B cell (primary cell): ENCODE measurements at regions not wholly inside any gene's neighbourhood (a gene's known extent, or its start where the extent isn't known, plus 50 kb on each side); places are given as distances from the start of the nearest gene placed in this dataset.
"Not testable (repeated sequence)": the region's sequence is repeated elsewhere in the genome, so short reads cannot be mapped to it uniquely, and the experiment has no call there.

Experiments
- ATAC-seq: fragments of 200-7000 bp; cut with Tn5 transposase; one replicate; pipeline ENCODE4 v1.10.0; 2021; ENCODE audit warnings: low read depth, mild to moderate bottlenecking, moderate number of reproducible peaks, moderate library complexity
- CTCF ChIA-PET: fragments of 350-600 bp; sonication (Branson Sonifier 250); formaldehyde crosslinking; loops from one replicate; lab custom pipeline; 2021; ENCODE audit warnings: antibody characterized with exemption, inconsistent platforms; lab: Charles Lee
- POLR2A ChIA-PET: fragments of 350-600 bp; sonication (Branson Sonifier 250); formaldehyde crosslinking; loops from one replicate; lab custom pipeline; 2021; ENCODE audit warnings: antibody characterized with exemption; lab: Charles Lee
- DNase-seq: peaks from one replicate; pipeline ENCODE4 v3.0.0; 2013
- H2AFZ ChIP-seq: 2 replicates; pipeline ENCODE4 v1.6.1; 2012; ENCODE audit warnings: mild to moderate bottlenecking, low read depth, low read length; ENCODE audit not compliant: insufficient read depth, poor library complexity, severe bottlenecking
- H3K27ac ChIP-seq, 2 donors: 1 replicate in 1 of 2; 2 replicates in 1 of 2; pipeline ENCODE4 v1.5.1; 2012 to 2013; ENCODE audit warnings: low read length in 2 of 2, mild to moderate bottlenecking in 2 of 2, moderate library complexity in 1 of 2
- H3K27me3 ChIP-seq, 4 experiments: fragments of 200-600 bp in 1 of 4; sonication (generic) in 1 of 4; replicated peaks in 1 of 4; 1 replicate in 2 of 4; 2 replicates in 2 of 4; pipeline versions ENCODE4 v1.6.1 to v1.7.0; 2013 to 2016; ENCODE audit warnings: low read length in 3 of 4, mild to moderate bottlenecking in 2 of 4, mixed read lengths in 1 of 4, moderate library complexity in 1 of 4; ENCODE audit not compliant: insufficient read depth in 4 of 4, control insufficient read depth in 3 of 4; ENCODE audit errors: control extremely low read depth in 1 of 4
- H3K36me3 ChIP-seq, 2 experiments: replicated peaks in 1 of 2; 1 replicate in 1 of 2; 2 replicates in 1 of 2; pipeline versions ENCODE4 v1.6.1 to v1.7.1; 2013; ENCODE audit warnings: low read length in 1 of 2; ENCODE audit not compliant: insufficient read depth in 2 of 2, control insufficient read depth in 1 of 2; ENCODE audit errors: control extremely low read depth in 1 of 2, extremely low read depth in 1 of 2
- H3K4me1 ChIP-seq, 2 donors: fragments of 200-600 bp in 1 of 2; sonication (generic) in 1 of 2; 1 replicate in 1 of 2; 2 replicates in 1 of 2; pipeline versions ENCODE4 v1.5.1 to v1.6.1; 2013 to 2017; ENCODE audit warnings: low read length in 2 of 2; ENCODE audit not compliant: control insufficient read depth in 2 of 2, insufficient read depth in 2 of 2
- H3K4me2 ChIP-seq: replicated peaks from 2 replicates; pipeline ENCODE3; 2012; ENCODE audit warnings: mild to moderate bottlenecking, low read depth, low read length; ENCODE audit not compliant: poor library complexity, severe bottlenecking
- H3K4me3 ChIP-seq, 5 experiments: fragments of 200-600 bp in 1 of 5; sonication (generic) in 1 of 5; 1 replicate in 3 of 5; 2 replicates in 2 of 5; pipeline versions ENCODE4 v1.5.1 to v1.7.0; 2011 to 2016; ENCODE audit warnings: low read length in 4 of 5, mild to moderate bottlenecking in 4 of 5, low read depth in 2 of 5, control low read depth in 1 of 5, moderate library complexity in 1 of 5; ENCODE audit not compliant: insufficient read depth in 1 of 5; ENCODE audit errors: control extremely low read depth in 1 of 5, extremely low read depth in 1 of 5
- H3K79me2 ChIP-seq: fragments of 200-600 bp; sonication (generic); one replicate; pipeline ENCODE4 v1.6.0; 2016; ENCODE audit warnings: low read length; ENCODE audit not compliant: control insufficient read depth, insufficient read depth
- H3K9ac ChIP-seq: fragments of 200-600 bp; sonication (generic); 2 replicates; pipeline ENCODE4 v1.6.1; 2017; ENCODE audit warnings: mild to moderate bottlenecking, low read length, moderate library complexity
- H3K9me3 ChIP-seq, 3 donors: one replicate each; pipeline versions ENCODE4 v1.6.1 to v1.7.1; 2013; ENCODE audit warnings: low read length in 2 of 3; ENCODE audit not compliant: control insufficient read depth in 2 of 3, insufficient read depth in 1 of 3; ENCODE audit errors: control extremely low read depth in 1 of 3
- H4K20me1 ChIP-seq: 2 replicates; pipeline ENCODE4 v1.6.0; 2012; ENCODE audit warnings: mild to moderate bottlenecking, low read length; ENCODE audit not compliant: insufficient read depth, control insufficient read depth, poor library complexity, severe bottlenecking
- H3K27ac Mint-ChIP-seq: one replicate; pipeline ENCODE4 v1.8.0; 2021; ENCODE audit warnings: mixed read lengths
- H3K27me3 Mint-ChIP-seq: one replicate; pipeline ENCODE4 v1.8.0; 2021; ENCODE audit warnings: mixed read lengths
- H3K4me1 Mint-ChIP-seq: one replicate; pipeline ENCODE4 v1.8.0; 2021; ENCODE audit warnings: mixed read lengths
- H3K4me3 Mint-ChIP-seq: one replicate; pipeline ENCODE4 v1.8.0; 2021; ENCODE audit warnings: mixed read lengths
- H3K9me3 Mint-ChIP-seq: one replicate; pipeline ENCODE4 v1.8.0; 2022; ENCODE audit warnings: mixed read lengths; ENCODE audit not compliant: insufficient read depth
- EZH2 ChIP-seq: IDR thresholded peaks from 2 replicates; pipeline ENCODE4 v1.6.1; 2012; ENCODE audit warnings: borderline replicate concordance, low read depth, mild to moderate bottlenecking, moderate library complexity, low read length; ENCODE audit not compliant: insufficient read depth, poor library complexity, severe bottlenecking
- WGBS: methylation state at CpG from one replicate; pipeline ENCODE4 v1.1.5; 2013; ENCODE audit warnings: missing lambda C conversion rate; ENCODE audit not compliant: insufficient coverage; 5-methylcytosine and 5-hydroxymethylcytosine counted together
- intact Hi-C: fragments of 100-400 bp; cut with micrococcal nuclease; formaldehyde crosslinking; loops from one replicate; pipeline ENCODE4 v1.10.0; 2022
- TF ChIP-seq, protein P1 (sequence below): fragments of 200-600 bp; IDR thresholded peaks from one replicate; pipeline ENCODE4 v1.8.0; 2022; ENCODE audit warnings: antibody characterized with exemption, mild to moderate bottlenecking

DNA sequence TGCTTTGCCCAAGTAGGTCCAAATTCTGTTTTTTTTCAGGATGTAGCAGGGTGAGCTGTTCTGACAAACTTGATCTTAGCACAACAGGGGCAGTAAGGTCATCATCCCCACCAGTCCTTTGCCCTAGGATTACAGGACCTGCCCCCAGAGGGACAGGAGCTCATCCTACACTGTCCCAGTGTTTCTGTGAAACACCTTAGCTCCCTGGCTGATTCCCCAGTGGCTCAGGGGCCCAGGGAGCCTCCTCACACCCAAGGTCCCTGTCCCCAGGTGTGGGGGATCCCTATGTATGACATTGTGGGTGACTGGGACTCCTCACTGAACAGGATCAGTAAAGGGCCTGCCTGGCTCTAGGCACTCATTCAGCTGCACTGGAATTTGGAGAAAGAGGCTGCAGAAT lies 191.2 kb downstream of the ANKRD30B start:
- H3K27ac ChIP-seq, result no peak overlapping the region
- TF ChIP-seq, protein P1, sequence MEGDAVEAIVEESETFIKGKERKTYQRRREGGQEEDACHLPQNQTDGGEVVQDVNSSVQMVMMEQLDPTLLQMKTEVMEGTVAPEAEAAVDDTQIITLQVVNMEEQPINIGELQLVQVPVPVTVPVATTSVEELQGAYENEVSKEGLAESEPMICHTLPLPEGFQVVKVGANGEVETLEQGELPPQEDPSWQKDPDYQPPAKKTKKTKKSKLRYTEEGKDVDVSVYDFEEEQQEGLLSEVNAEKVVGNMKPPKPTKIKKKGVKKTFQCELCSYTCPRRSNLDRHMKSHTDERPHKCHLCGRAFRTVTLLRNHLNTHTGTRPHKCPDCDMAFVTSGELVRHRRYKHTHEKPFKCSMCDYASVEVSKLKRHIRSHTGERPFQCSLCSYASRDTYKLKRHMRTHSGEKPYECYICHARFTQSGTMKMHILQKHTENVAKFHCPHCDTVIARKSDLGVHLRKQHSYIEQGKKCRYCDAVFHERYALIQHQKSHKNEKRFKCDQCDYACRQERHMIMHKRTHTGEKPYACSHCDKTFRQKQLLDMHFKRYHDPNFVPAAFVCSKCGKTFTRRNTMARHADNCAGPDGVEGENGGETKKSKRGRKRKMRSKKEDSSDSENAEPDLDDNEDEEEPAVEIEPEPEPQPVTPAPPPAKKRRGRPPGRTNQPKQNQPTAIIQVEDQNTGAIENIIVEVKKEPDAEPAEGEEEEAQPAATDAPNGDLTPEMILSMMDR, result no peak
- TF ChIP-seq EZH2, result no peak
- no peak overlapping the region for H3K27ac Mint-ChIP-seq
- no peaks in the 10 kb centered on the region for H3K79me2 ChIP-seq
- H4K20me1 ChIP-seq, result no peaks in the 10 kb centered on the region
- peaks cover 0 to 19% (median 0%) of the 10 kb centered on the region in 3 donors for H3K9me3 ChIP-seq
- POLR2A ChIA-PET, result no interaction called here
- no peaks in the 10 kb centered on the region for H3K4me1 ChIP-seq
- H3K4me3 ChIP-seq, result no peak overlapping the region
- H3K4me2 ChIP-seq, result no peak overlapping the region
- H3K4me1 Mint-ChIP-seq, result no peaks in the 10 kb centered on the region
- no peaks in the 10 kb centered on the region for H3K36me3 ChIP-seq
- no peak for ATAC-seq
- no peak overlapping the region for H2AFZ ChIP-seq
- intact Hi-C loops, result no loop called here
- H3K9me3 Mint-ChIP-seq, result no peaks in the 10 kb centered on the region
- H3K27me3 Mint-ChIP-seq, result no peaks in the 10 kb centered on the region
- no peak overlapping the region for H3K4me3 Mint-ChIP-seq
- no peak overlapping the region for H3K9ac ChIP-seq
- H3K27me3 ChIP-seq, result no peaks in the 10 kb centered on the region
- CTCF ChIA-PET, result no interaction called here
- DNase-seq, result no peak

GRCh38 chr18:14940106-14940505 lies 192.1 kb downstream of the ANKRD30B start:
- H3K4me2 ChIP-seq, H3K4me1 ChIP-seq, H3K27ac Mint-ChIP-seq, H3K4me3 ChIP-seq, H3K27me3 ChIP-seq, H3K9ac ChIP-seq, H3K4me1 Mint-ChIP-seq, H3K4me3 Mint-ChIP-seq, H3K36me3 ChIP-seq, DNase-seq, POLR2A ChIA-PET, H3K27me3 Mint-ChIP-seq, H3K9me3 Mint-ChIP-seq, intact Hi-C loops, H4K20me1 ChIP-seq, H2AFZ ChIP-seq, ATAC-seq, H3K79me2 ChIP-seq, CTCF ChIA-PET, H3K27ac ChIP-seq: not testable (repeated sequence)
- H3K9me3 ChIP-seq, result peaks cover 0 to 18% (median 0%) of the 10 kb centered on the region in 3 donors
- 92% methylated on average over 6 of the region's 6 CpGs for WGBS
